ENCODE measurements at regions not wholly inside any gene's neighbourhood (a gene's known extent, or its start where the extent isn't known, plus 50 kb on each side); places are given as distances from the start of the nearest gene placed in this dataset.

DNA sequence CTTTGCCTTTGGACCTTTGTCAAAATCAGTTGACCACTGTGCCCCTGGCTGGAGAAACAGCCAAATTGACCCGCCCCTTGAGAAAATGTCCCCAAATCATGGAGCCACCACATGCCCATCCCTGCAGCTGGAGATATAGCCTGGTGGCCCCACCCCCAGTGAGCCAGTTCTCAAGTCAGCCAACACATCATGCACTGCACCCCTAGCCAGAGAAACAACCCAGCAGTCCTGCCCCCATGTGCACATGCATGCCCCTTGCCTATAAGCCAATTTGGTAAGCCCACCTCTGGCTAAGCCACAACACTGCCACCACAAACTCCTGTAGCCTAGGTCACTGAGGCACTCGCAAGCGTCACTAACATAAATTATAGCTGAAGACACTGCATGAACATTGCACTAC is 174.2 kb upstream of the ECI2 start:
- no peak for TF ChIP-seq POLR2AphosphoS5 (IDR thresholded peaks at IDR 0.05)
- TF ChIP-seq CTCF (IDR thresholded peaks at IDR 0.05) = no peak

All from gastroesophageal sphincter (tissue), 3 donors.